HCT116 (cell line): ENCODE measurements at regions not wholly inside any gene's neighbourhood (a gene's known extent, or its start where the extent isn't known, plus 50 kb on each side); places are given as distances from the start of the nearest gene placed in this dataset.

Experiments
- ATF3 ChIP-seq: IDR thresholded peaks from 2 replicates; pipeline ENCODE4 v1.6.1; 2012
- CEBPB ChIP-seq: IDR thresholded peaks from 2 replicates; pipeline ENCODE4 v1.6.1; 2012; ENCODE audit warnings: low read depth
- CTCF ChIP-seq, 3 experiments: fragments of 200-600 bp in 1 of 3; sonication (generic) in 1 of 3; IDR thresholded peaks in 2 of 3; conservative IDR thresholded peaks in 1 of 3; 2 replicates each; pipeline ENCODE4 v1.5.1; 2012 to 2017; ENCODE audit warnings: low read depth in 2 of 3, low read length in 2 of 3, antibody characterized with exemption in 1 of 3, borderline replicate concordance in 1 of 3, control low read depth in 1 of 3, mild to moderate bottlenecking in 1 of 3, mixed read lengths in 1 of 3, mixed run types in 1 of 3, moderate library complexity in 1 of 3; ENCODE audit not compliant: insufficient read depth in 1 of 3
- EGR1 ChIP-seq: IDR thresholded peaks from 2 replicates; pipeline ENCODE4 v1.6.1; 2012; ENCODE audit warnings: low read depth
- EZH2 ChIP-seq: fragments of 200-600 bp; sonication (generic); IDR thresholded peaks from 2 replicates; pipeline ENCODE4 v1.6.1; 2017; ENCODE audit warnings: antibody characterized with exemption, mixed run types
- EZH2phosphoT487 ChIP-seq: fragments of 200-600 bp; IDR thresholded peaks from 2 replicates; pipeline ENCODE4 v1.6.1; 2018; ENCODE audit warnings: antibody characterized with exemption, borderline replicate concordance
- JUND ChIP-seq: IDR thresholded peaks from 2 replicates; pipeline ENCODE4 v1.6.1; 2012
- POLR2A ChIP-seq: IDR thresholded peaks from 2 replicates; pipeline ENCODE4 v1.7.0; 2011; ENCODE audit warnings: borderline replicate concordance; ENCODE audit not compliant: insufficient read depth, insufficient read length; ENCODE audit errors: extremely low read depth
- POLR2AphosphoS5 ChIP-seq: IDR thresholded peaks from 2 replicates; pipeline ENCODE4 v1.6.1; 2011; ENCODE audit warnings: mild to moderate bottlenecking, low read depth, low read length, moderate library complexity
- RAD21 ChIP-seq: IDR thresholded peaks from 2 replicates; pipeline ENCODE4 v1.6.1; 2012; ENCODE audit warnings: low read depth, mild to moderate bottlenecking
- REST ChIP-seq: IDR thresholded peaks from 2 replicates; pipeline ENCODE4 v1.6.1; 2012; ENCODE audit warnings: low read depth
- SP1 ChIP-seq: IDR thresholded peaks from 2 replicates; pipeline ENCODE4 v1.6.1; 2012; ENCODE audit warnings: low read depth
- SRF ChIP-seq: IDR thresholded peaks from 2 replicates; pipeline ENCODE4 v1.6.1; 2012; ENCODE audit warnings: low read depth
- YY1 ChIP-seq: IDR thresholded peaks from 2 replicates; pipeline ENCODE4 v1.6.1; 2011; ENCODE audit warnings: low read length, low read depth, moderate library complexity, mild to moderate bottlenecking; ENCODE audit not compliant: insufficient replicate concordance; ENCODE audit errors: extremely low read depth

- TF ChIP-seq CTCF (IDR thresholded peaks at IDR 0.05 in 2 of 3, conservative IDR thresholded peaks at IDR 0.05 in 1 of 3; ENCODE audit: borderline replicate concordance in 1 of 3, insufficient read depth in 1 of 3, low read depth in 2 of 3, low read length in 2 of 3) (no peak), SRF (no peak), POLR2AphosphoS5 (no peak), POLR2A (no peak), CEBPB (no peak), REST (no peak), RAD21 (no peak), YY1 (no peak), ATF3 (no peak), JUND (no peak), EGR1 (no peak), SP1 (no peak), EZH2 (no peak), EZH2phosphoT487 (no peak)
Measured at GRCh38 chr12:5154091-5154490, 110.4 kb downstream of the KCNA5 start.
